NCI-H526 treated with DMSO at 0.1 percent for 48 hours (cell line): ENCODE measurements at regions not wholly inside any gene's neighbourhood (a gene's known extent, or its start where the extent isn't known, plus 50 kb on each side); places are given as distances from the start of the nearest gene placed in this dataset.
A peak's percentile ranks its signal among the peaks of the same experiment; 100 is the strongest.
"Not testable (repeated sequence)": the region's sequence is repeated elsewhere in the genome, so short reads cannot be mapped to it uniquely, and the experiment has no call there.

Experiments used
- DNase-seq: peaks from one replicate; lab custom pipeline; 2025; lab: John Stamatoyannopoulos, UW

DNA sequence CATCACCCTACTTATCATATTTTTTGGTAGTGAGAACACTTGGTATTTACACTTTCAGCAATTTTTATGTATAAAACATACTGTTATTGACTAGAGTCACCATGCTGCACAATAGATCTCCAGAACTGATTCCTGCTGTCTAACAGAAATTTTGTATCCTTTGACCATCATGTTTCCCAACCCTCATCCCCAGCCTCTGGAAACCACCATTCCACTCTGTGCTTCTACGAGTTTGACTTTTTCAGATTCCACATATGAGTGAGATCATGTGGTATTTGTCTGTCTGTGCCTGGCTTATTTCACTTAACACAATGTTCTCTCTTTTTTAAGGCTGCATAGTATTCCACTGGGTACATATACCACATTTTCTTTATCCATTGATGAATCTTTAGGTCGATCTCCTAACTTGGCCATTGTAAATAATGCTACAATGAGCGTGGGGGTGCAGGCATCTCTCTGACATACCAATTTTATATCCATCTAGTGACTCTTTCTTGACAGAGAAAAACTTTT is 115.9 kb upstream of the RUNX1 start:
- DNase-seq = no peak

DNA sequence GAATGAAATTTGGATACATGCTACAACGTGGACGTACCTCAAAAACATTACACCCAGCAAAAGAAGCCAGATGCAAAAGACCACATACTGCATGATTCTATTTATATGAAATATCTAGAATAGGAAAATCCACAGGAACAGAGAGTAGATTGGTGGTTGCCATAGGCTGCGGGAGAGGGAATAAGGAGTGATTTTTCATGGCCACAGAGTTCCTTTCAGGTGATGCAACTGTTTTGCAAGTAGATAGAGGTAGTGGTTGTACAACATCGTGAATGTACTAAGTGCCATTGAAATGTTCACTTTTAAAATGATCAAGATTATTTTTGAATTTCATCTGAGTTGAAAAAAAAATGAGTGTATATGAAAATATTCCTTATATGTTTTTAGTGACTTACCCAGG is 115.3 kb upstream of the RUNX1 start:
- DNase-seq = no peak

DNA sequence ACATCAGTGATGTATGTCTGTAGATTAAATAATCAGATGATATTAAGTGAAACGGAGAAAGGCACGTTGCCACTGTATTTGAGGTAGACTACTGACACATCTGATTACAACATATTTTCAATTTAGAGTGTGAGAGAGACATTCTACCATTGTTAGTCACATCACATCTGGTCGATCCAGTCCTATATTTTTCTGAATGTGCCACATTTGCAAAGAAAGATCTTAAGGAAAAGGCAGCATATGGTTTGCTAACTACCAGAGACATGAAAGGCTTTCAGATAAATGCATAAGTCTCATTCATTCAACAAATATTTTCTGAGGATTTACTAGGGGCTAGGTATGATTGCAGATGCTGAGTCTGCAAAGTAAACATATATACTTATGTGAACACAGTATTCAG is 114.3 kb upstream of the RUNX1 start:
- no peak for DNase-seq

DNA sequence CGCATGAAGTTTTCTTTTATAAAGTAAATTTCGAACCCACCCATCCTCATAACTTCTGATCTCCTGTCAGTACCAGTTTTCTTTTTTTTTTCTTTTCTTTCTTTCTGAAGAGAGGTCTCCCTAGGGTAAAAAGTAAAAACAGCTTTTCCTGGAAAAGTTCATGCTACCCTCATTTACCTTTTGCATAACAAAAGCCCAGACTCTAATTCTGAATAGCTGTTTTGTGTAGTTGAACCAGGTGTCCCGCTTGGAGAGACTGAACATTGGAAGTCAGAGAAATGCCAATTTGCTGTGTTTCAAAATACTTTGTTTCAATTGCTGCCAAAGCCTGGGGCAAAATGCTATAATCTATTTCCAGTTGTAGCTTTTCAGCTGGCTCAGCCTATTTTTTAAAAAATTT is 113.7 kb upstream of the RUNX1 start:
- DNase-seq = no peak

DNA sequence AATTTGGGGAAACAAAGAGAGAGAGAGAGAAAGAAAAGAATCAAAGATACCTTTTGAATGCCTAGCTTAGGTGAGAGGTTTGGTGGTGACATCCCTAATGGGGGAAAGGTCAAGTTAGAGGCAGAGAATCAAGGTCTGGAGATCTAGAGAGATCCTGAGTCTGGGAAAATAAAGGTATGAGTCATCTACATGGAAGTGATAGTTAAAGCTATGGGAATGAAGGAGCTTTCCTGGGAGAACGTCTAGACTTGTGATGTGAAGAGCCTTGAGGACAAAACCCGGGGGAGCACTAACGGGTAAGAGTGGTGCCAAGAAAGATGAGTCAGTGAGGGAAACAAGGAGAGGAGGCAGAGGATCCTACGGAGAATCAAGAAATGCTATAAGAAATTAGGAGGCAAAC is 110.8 kb upstream of the RUNX1 start:
- DNase-seq = no peak

DNA sequence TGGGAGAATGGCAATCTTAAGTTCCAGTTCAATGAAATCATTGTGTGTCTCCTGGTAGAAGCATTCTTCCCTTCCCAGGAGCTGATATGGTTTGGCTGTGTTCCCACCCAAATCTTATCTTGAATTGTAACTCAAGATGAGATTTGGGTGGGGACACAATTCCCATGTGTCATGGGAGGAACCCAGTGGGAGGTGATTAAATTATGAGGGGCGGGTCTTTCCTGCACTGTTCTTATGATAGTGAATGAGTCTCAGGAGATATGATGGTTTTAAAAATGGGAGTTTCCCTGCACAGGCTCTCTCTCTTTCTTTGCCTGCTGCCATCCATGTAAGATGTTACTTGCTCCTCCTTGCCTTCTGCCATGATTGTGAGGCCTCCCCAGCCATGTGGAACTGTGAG is 108.3 kb upstream of the RUNX1 start:
- DNase-seq = not testable (repeated sequence)

DNA sequence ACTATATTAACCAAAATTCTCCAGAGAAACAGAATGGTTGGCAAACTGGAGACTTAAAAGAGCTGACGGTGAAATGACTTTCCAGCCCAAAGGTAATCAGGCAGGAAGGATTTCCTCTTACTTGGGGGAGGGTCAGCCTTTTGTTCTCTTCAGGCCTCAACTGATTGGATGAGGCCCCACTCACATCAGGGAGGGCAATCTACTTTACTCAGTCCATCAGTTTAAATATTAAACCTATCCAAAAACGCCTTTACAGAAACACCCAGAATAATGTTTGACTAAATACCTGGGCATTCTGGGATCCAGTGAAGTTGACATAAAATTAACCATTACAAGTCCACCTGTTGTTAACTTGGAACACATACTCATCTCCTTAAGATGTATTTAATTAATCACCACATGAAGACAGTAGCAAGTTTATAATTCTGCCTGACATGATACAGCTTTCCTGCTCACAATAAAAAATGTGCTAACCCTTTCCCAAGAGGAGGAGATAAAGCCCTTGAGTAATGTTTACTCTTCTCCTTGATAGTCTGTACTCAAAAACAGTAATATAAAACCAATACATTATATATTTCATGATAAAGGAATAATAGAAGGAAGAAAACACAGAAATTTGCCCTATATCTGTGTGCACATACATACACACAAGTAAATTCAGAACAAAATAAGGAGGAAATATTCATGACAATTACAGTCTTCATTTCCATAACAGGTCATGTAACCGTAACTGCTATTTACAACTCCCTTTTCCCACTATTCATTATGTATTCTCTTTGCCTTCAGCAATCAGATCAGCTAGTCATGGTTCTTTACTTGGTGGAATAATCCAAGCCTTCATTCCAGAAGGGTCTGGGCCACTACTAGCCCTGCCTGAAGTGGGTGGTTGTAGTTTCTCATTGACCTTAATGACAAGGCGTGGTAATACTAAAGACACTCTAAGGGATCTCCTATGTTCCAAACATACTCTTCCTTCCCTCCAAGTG is 107.5 kb upstream of the RUNX1 start:
- peak; percentile 23 for DNase-seq

DNA sequence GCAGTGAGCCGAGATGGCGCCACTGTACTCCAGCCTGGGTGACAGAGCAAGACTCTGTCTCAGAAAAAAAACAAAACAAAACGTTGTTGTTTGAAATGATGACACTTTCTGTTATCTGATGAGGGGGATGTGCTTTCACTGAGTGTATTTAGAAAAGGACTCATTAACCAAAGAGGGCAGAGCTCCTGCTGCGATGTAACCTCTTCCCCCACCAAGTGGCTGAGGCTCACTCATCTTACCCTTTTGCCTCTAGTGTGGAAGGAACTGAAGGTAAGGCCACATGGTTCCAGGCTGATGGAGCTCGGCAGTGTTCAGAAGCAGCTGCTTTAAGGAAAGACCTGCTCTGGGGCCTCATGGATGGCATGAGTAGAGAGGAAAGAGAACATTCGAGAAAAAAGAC is 105.7 kb upstream of the RUNX1 start:
- DNase-seq = no peak

DNA sequence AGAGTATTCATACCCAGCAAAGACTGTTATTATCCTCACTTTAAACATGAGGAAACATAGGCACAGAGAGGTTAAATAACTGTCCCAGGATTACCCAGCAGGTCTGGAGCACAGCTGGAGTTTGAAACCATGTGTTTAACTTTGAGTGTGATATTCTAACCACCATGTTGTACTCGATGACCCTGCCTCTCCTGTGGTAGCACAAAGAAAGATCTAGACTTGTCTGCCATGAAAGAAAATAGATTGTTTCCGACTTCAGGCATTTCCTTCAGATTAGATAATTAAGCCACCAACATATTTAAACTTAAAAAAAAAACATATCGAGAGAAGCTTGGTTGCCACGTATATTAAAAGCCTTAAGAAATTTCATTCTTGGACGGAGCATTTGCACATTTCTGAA is 104.6 kb upstream of the RUNX1 start:
- DNase-seq = no peak

DNA sequence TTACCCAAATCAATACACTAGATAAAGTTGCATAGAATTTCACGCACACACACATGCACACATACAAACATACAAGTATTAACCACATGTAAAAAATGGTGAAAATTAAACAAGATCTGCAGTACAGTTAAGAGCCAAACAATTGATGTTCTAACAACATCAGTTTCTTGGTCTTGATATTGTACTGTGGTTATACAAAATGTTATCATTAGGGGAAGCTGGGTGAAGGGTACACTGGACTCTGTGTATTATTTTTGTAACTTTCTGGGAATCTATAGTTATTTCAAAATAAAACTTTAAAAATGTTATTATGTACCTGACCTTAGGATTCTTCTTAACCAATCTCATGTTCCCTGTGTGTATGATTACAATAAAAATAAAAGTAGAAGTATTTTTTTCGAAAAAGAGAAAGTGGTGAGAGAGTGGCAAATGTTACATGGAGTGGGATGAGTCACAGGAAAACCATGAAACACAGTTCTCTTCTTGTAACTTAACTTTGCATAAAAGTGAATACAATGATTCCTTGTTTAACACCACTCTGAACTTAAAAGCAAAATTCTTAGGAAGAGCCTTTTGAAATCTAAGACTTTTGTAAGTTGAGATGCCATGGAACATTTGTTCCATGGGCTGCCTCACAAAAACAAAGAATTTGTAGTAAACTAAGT is 101.6 kb upstream of the RUNX1 start:
- DNase-seq = no peak

DNA sequence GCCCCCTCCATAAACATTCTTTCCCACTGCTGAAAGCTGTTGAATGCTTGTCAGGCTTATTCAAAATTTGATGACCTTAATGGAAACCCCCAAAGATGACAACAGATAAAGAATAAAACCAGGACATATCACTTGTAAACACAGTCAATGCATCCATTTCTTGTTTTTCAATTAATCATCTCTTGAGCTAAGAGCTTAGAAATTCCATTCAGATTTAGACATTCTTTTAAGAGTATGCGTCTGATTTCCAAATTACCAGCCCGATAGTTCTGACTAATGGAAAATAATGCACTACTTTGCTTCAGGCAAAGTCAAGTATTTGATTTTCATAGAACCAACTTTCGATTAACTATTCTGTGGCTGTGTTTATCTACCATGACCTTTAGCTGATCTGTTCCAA is 100.6 kb upstream of the RUNX1 start:
- no peak for DNase-seq

DNA sequence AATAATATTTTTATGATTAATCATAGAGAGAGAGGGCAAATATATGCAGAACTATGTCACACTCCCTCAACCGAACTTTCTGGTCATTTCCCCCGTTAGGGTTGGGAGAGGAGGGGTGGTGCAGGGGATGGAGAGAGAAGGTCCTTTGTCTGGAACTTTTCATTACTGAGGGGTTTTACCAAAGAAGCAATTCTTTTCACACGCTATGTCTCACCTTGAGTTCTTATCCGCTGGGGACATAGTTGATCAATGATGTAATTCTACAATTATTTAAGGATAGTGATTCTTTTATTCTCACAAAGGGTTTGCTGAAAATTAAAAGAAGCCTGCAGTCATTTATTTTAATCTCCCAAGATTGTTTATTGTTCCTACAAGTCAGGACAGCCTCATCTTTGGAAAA is 98.3 kb upstream of the RUNX1 start:
- no peak for DNase-seq

DNA sequence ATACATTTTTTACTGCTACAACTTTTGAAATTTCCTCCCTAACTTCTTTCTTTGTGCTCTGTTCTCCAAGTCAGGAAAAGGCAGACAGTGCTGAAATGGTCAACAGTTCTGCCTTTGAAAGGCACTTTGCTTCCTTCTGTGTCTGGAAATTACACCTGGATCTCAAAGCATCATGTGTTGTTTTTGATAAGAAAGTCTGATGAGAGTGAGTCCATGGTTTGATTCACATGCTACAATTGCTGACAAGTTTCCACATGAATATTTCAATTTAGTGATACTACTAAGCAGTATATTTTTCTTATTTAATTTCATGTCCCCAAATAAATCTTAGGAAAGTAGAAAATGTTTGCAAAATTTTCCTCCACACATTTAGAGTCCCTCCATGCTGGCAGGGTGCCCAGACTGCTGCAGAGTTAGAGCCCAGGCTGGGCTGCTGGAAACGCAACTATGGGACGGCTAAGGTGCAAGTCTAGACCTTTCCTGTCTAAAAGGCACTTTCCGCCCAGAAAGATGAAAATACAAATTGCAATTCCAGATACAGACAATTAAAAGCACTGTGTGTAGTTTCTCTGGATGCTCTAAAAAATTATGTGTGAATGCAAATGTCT is 96.6 kb upstream of the RUNX1 start:
- DNase-seq = no peak

DNA sequence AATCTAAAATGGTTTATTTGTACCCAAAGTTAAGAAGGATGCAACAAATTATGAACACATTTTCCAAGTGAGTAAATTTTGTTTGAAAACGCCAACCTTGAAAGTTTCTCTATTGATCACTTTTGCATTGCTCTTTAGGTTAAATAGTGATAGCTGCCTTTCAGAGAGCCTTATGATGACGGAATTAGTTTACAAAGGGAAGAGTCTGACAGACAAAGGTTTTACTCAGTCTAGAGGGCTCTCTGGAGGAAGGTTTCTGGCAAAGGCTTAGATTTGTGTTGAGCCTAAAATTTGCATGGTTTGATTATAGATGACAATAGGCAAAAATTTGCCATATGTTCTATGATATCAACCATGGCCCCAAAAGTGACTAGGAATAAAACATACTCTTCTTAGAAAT is 95.9 kb upstream of the RUNX1 start:
- no peak for DNase-seq

DNA sequence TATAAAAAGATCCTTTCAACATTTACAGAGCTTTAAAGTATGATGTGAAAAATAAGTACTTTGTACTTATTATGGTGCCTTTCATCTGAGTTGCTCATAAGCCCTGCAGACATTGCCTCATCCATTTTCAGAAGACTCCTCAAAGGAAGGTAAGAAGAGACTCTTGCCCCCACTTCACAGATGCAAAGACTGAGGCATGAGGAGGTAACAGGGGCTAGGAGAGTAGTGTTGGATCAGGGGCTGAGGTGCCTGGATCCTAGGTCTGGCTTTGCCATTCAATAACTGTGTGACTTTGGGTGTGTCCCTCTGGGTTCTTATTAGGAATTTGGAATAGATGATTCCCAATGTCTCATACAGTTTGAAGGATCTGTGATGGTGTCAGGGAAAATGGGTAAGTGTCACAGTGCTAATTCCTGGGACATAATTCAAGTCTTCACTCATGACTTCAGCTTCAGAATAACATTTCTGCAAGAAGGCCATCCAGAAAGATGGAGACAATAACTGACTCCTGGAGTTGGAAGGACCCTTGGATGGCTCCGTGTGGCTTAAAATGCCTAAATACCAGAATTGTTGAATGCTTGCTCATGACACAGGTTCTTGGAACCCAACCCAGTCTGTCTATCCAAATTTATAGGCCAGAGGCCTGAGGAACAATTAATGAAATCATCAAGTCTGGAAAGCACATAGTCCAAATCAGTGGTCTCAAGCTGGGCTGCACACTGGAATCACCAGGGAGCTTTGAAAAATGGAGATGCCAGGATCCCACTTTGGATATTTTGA is 93.1 kb upstream of the RUNX1 start:
- DNase-seq = no peak

DNA sequence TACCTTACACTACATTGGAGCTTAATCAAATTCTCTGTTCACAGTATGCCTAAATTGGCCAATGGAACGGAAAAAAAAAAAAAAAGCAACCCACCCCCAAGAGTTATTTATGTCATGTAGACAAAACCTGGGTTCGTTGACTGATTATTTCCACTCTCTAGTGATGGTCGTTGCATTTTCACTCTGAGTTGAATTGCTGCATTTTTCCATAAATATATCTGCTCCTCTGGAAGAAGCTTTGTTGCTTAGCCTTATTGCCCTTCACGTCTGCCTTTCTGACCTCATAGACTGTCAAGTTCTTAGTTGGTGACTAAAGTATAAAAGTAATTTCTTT is 90.2 kb upstream of the RUNX1 start:
- DNase-seq = no peak

DNA sequence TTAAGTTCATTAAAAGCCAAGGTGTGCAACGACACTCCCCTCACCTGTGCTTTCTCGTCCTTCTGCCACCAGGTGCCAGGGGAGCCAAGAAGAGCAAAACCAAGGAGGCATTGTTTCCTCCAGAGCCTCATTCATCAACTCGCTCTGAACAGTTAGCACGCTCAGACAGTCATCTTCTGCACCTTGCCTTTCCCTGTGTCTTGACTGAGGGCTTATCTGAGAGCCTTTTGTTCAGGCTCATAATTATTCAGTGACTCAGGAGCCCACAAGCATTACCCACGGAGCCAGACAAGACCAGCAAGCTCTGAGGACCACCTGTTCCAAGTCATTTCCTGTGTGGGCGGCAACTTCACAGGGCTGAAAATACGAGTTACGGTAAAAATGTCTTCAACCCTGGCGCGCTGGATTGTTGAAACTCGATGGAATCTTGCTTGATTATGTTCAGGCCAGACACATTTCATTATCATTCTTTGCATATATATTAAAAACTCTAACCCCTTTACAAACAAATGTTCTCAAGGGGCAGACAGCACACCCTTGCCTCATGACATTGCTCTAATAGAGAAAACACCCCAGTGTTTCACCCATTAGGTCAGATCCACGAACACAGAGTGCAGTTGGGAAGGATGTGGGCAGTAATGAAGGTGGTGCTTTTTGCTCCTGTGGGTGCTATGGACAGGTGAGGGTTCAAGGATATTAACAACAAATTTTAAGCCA is 89.7 kb upstream of the RUNX1 start:
- DNase-seq = peak; percentile 33

DNA sequence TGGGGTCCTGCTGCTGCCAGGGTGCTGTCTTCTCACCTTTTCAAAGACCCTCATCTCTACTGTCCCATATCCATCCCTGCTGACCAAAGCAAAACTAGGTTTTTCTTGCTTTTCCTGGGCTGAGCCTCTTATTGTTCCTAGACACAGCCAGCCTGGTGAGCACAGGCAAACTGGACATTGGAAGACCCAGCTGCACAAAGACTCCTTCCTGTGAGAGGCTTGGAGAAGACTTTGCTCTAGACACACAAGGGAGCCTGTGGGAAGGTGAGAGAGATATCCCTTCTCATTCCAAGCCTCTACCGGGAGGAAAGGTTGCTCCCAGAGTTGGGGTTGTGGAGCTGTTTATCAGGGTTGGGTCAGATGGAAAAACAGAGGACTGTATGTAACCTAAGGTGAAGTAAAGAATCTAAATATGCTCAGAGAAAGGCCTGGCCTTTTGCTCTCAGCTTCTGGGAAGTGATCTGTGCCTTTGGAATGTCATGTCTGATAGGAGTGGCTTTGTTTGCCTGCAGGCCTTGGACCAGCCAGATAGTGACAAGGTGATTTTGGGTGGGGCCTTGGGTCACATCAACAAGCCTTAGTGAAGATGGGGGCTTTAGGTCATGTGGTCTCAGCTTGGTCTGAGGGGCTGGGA is 87.6 kb upstream of the RUNX1 start:
- DNase-seq = no peak

DNA sequence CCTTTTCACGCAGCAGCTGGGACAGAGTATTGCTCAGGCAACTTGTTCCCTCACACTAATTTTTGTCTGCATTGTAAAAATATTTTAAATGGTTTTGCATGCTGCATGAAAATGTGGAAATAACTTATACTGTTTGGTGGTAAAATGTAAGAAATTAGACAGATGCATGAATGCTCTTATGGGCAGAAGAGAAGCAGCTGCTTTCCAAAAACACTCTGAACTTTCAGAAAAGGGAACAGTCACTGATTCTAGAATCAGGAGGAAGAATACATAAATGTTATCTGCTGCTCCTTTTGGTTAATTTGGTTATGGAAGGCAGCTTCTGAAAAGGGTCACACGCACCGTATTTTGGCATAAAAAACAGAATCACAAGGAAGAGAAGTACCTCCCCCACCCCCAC is 87.0 kb upstream of the RUNX1 start:
- no peak for DNase-seq

DNA sequence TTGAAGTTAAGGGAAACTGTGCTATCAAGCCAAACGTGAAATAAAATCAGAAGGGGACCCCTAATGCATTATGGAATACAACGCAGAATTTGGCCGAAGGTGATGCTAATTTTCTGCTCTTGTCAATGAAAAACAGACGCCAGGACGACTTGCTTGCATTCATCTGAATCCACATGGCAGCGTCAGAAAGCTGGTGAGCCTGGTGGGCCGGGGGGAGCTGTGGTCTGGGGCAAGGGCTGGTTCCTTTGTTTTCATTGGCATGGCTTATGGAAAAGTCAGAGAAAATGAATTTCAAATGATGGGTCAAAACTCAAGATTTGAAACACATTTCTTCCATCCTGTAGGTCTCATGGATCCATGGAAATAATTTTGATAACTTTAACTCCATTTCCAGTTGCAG is 86.4 kb upstream of the RUNX1 start:
- DNase-seq = no peak

DNA sequence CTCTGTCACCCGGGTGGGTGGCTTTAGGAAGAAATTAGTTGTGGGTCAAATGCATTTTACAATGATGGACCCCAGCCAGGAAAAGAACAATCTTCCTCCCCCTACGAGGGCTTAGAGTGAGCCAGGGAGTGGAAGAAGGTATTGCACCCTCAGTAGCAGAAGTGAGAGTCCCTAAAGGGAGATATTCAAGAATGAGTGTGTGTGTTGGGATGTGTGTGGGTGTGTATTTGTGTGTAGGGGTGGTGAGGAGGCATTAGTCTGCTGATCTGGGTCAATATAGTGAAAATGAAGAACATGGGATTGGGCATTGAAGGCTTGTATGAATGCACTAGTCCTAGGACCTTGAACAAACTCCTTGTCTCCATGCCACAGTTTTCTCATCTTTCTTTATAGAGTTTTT is 85.2 kb upstream of the RUNX1 start:
- DNase-seq = no peak
